GM18870 (cell line): ENCODE measurements at regions not wholly inside any gene's neighbourhood (a gene's known extent, or its start where the extent isn't known, plus 50 kb on each side); places are given as distances from the start of the nearest gene placed in this dataset.

Source experiments
- ATAC-seq: cut with Tn5 transposase; IDR thresholded peaks from one replicate; pipeline ENCODE4 v1.9.1; 2021; ENCODE audit warnings: moderate library complexity; ENCODE audit not compliant: unreplicated experiment

GRCh38 chr6:19972221-19972620, 135.1 kb downstream of the ID4 start:
- ATAC-seq = no peak

- ATAC-seq = no peak
Measured at GRCh38 chr6:19976411-19977129, 139.4 kb downstream of the ID4 start.

GRCh38 chr6:19979059-19979458, 141.9 kb downstream of the ID4 start:
- no peak for ATAC-seq

- no peak for ATAC-seq
Measured at GRCh38 chr6:19979986-19980385, 142.8 kb downstream of the ID4 start.

- ATAC-seq = no peak
Measured at GRCh38 chr6:19983374-19983773, 146.2 kb downstream of the ID4 start.

GRCh38 chr6:19986691-19987438, 149.7 kb downstream of the ID4 start:
- ATAC-seq = no peak

- ATAC-seq = no peak
Measured at GRCh38 chr6:19988555-19988954, 151.4 kb downstream of the ID4 start.

- ATAC-seq = no peak
Measured at GRCh38 chr6:19991176-19991575, 154.0 kb downstream of the ID4 start.

- ATAC-seq = no peak
Measured at GRCh38 chr6:19994909-19995308, 157.7 kb downstream of the ID4 start.

- no peak for ATAC-seq
Measured at GRCh38 chr6:19995575-19996257, 158.5 kb downstream of the ID4 start.

GRCh38 chr6:19997104-19997503, 159.9 kb downstream of the ID4 start:
- no peak for ATAC-seq

- ATAC-seq = no peak
Measured at GRCh38 chr6:19998541-19998940, 161.4 kb downstream of the ID4 start.

- peak; percentile 88 for ATAC-seq
Measured at GRCh38 chr6:19999319-20000191, 162.4 kb downstream of the ID4 start.

GRCh38 chr6:20001286-20001685, 164.1 kb downstream of the ID4 start:
- ATAC-seq = no peak

- ATAC-seq = no peak
Measured at GRCh38 chr6:20006037-20006436, 168.9 kb downstream of the ID4 start.

GRCh38 chr6:20008131-20008530, 171.0 kb downstream of the ID4 start:
- no peak for ATAC-seq

- no peak for ATAC-seq
Measured at GRCh38 chr6:20013066-20013861, 176.1 kb downstream of the ID4 start.

GRCh38 chr6:20014508-20014907, 177.3 kb downstream of the ID4 start:
- ATAC-seq = no peak

- ATAC-seq = no peak
Measured at GRCh38 chr6:20020526-20020925, 183.4 kb downstream of the ID4 start.

GRCh38 chr6:20021795-20022194, 184.6 kb downstream of the ID4 start:
- ATAC-seq = no peak
